ENCODE measurements at regions not wholly inside any gene's neighbourhood (a gene's known extent, or its start where the extent isn't known, plus 50 kb on each side); places are given as distances from the start of the nearest gene placed in this dataset.

DNA sequence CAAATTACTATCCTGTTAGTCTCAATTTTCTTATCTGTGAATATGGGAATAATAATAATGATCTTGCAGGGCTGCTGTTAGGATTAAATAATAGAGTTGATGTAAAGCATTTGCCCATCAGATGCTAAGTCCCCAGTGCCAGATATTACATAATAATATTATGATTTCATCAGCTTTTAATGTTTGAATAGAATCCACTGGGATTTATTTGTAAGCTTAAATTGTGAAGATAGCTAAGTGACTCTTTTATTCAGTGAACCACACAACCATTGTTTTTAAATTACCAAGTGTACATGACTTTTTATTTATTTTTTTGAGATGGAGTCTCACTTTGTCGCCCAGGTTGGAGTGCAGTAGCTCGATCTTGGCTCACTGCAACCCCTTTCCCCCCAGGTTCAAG is 510.3 kb upstream of the DPP6 start:
- Histone ChIP-seq H3K36me3 (ENCODE audit: control insufficient read depth, insufficient read depth, low read length) (no peaks in the 10 kb centered on the region), H3K23ac (ENCODE audit: low read depth, low read length) (no peak overlapping the region), H3K79me1 (ENCODE audit: low read depth in 1 of 2, low read length in 2 of 2) (no peaks in the 10 kb centered on the region), H2BK15ac (ENCODE audit: low read depth, low read length) (no peak overlapping the region), H4K8ac (ENCODE audit: low read depth in 2 of 2, low read length in 2 of 2) (no peak overlapping the region), H4K5ac (ENCODE audit: low read depth, low read length) (no peak overlapping the region), H3K18ac (ENCODE audit: low read depth, low read length) (no peak overlapping the region), H2BK5ac (ENCODE audit: low read depth, low read length, poor library complexity, severe bottlenecking) (no peak overlapping the region), H3K4ac (ENCODE audit: low read depth, low read length) (no peak overlapping the region), H3K56ac (ENCODE audit: extremely low read depth, insufficient read depth, low read length) (no peak overlapping the region), H2BK20ac (ENCODE audit: low read depth, low read length) (no peak overlapping the region), H3K4me2 (ENCODE audit: low read depth, low read length) (no peak overlapping the region), H2AK9ac (replicated peaks; ENCODE audit: low read depth, low read length, poor library complexity) (no peak overlapping the region), H3K14ac (replicated peaks; ENCODE audit: low read depth, low read length) (no peak overlapping the region), H3K27ac (ENCODE audit: insufficient read depth, low read length) (no peak overlapping the region), H3K9me1 (ENCODE audit: insufficient read depth, low read length) (no peaks in the 10 kb centered on the region), H3K4me1 (ENCODE audit: control insufficient read depth, insufficient read depth, low read length) (no peaks in the 10 kb centered on the region), H2BK120ac (ENCODE audit: low read depth, low read length) (no peak overlapping the region), H4K20me1 (ENCODE audit: insufficient read depth, low read length) (no peaks in the 10 kb centered on the region), H2AK5ac (ENCODE audit: low read depth, low read length) (no peak overlapping the region), H3K9ac (ENCODE audit: low read depth, low read length) (no peak overlapping the region), H4K91ac (ENCODE audit: insufficient read depth, low read depth, low read length) (no peak overlapping the region), H3K9me3 (ENCODE audit: control insufficient read depth, insufficient read depth, low read length) (peaks cover 20% of the 10 kb centered on the region), H3K27me3 (ENCODE audit: control insufficient read depth, insufficient read depth, low read length) (no peaks in the 10 kb centered on the region), H3K4me3 (ENCODE audit: insufficient read depth, low read depth, low read length) (no peak overlapping the region), H2AFZ (replicated peaks; ENCODE audit: low read length, poor library complexity) (no peak overlapping the region)
- no peak for ATAC-seq (ENCODE audit: low read depth)
- in situ Hi-C loops (cut with MboI; ENCODE audit: low sequenced_read_pairs) = no loop called here
- no TSS peak for BruUV-seq (replicated peaks)
- DNase-seq = no peak
- TF ChIP-seq MAFK (IDR thresholded peaks at IDR 0.05; ENCODE audit: low read depth, low read length) (no peak), POLR2A (IDR thresholded peaks at IDR 0.05; ENCODE audit: low read depth, low read length) (no peak), RCOR1 (IDR thresholded peaks at IDR 0.05; ENCODE audit: insufficient replicate concordance, low read length) (no peak), NFE2L2 (IDR thresholded peaks at IDR 0.05; ENCODE audit: low read depth, low read length) (no peak), MXI1 (IDR thresholded peaks at IDR 0.05; ENCODE audit: borderline replicate concordance, low read depth, low read length) (no peak), RFX5 (IDR thresholded peaks at IDR 0.05; ENCODE audit: low read depth, low read length) (no peak), CEBPB (IDR thresholded peaks at IDR 0.05; ENCODE audit: low read depth, low read length) (no peak), BHLHE40 (IDR thresholded peaks at IDR 0.05; ENCODE audit: low read depth, low read length) (no peak), MAZ (IDR thresholded peaks at IDR 0.05; ENCODE audit: borderline replicate concordance, low read depth, low read length) (no peak), CHD1 (IDR thresholded peaks at IDR 0.05; ENCODE audit: low read depth, low read length) (no peak), SMC3 (IDR thresholded peaks at IDR 0.05; ENCODE audit: low read depth, low read length) (no peak), RAD21 (IDR thresholded peaks at IDR 0.05; ENCODE audit: low read length) (no peak), FOS (IDR thresholded peaks at IDR 0.05; ENCODE audit: low read depth, low read length) (no peak)
- TF ChIP-seq, protein P1, sequence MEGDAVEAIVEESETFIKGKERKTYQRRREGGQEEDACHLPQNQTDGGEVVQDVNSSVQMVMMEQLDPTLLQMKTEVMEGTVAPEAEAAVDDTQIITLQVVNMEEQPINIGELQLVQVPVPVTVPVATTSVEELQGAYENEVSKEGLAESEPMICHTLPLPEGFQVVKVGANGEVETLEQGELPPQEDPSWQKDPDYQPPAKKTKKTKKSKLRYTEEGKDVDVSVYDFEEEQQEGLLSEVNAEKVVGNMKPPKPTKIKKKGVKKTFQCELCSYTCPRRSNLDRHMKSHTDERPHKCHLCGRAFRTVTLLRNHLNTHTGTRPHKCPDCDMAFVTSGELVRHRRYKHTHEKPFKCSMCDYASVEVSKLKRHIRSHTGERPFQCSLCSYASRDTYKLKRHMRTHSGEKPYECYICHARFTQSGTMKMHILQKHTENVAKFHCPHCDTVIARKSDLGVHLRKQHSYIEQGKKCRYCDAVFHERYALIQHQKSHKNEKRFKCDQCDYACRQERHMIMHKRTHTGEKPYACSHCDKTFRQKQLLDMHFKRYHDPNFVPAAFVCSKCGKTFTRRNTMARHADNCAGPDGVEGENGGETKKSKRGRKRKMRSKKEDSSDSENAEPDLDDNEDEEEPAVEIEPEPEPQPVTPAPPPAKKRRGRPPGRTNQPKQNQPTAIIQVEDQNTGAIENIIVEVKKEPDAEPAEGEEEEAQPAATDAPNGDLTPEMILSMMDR (conservative IDR thresholded peaks at IDR 0.05; ENCODE audit: low read depth, low read length) = no peak
- TF ChIP-seq, protein P2, sequence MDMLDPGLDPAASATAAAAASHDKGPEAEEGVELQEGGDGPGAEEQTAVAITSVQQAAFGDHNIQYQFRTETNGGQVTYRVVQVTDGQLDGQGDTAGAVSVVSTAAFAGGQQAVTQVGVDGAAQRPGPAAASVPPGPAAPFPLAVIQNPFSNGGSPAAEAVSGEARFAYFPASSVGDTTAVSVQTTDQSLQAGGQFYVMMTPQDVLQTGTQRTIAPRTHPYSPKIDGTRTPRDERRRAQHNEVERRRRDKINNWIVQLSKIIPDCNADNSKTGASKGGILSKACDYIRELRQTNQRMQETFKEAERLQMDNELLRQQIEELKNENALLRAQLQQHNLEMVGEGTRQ (IDR thresholded peaks at IDR 0.05; ENCODE audit: low read depth, low read length) = no peak
- TF ChIP-seq, protein P3, sequence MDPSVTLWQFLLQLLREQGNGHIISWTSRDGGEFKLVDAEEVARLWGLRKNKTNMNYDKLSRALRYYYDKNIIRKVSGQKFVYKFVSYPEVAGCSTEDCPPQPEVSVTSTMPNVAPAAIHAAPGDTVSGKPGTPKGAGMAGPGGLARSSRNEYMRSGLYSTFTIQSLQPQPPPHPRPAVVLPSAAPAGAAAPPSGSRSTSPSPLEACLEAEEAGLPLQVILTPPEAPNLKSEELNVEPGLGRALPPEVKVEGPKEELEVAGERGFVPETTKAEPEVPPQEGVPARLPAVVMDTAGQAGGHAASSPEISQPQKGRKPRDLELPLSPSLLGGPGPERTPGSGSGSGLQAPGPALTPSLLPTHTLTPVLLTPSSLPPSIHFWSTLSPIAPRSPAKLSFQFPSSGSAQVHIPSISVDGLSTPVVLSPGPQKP (IDR thresholded peaks at IDR 0.05; ENCODE audit: borderline replicate concordance, low read depth, low read length) = no peak
- no CpG with 5 or more reads among the region's 2 CpGs for WGBS, 2 experiments (ENCODE audit: extremely low coverage in 2 of 2, insufficient read length in 1 of 2)
- intact Hi-C loops (cut with micrococcal nuclease) = no loop called here
- dilution Hi-C loops (cut with HindIII; ENCODE audit: low sequenced_read_pairs, unreplicated experiment) = no loop called here
- CTCF ChIA-PET = no interaction called here
- POLR2A ChIA-PET (ENCODE audit: unreplicated experiment) = no interaction called here
